ENCODE measurements at regions not wholly inside any gene's neighbourhood (a gene's known extent, or its start where the extent isn't known, plus 50 kb on each side); places are given as distances from the start of the nearest gene placed in this dataset.

- peak; percentile 23 for DNase-seq (ENCODE audit: low read depth)
- H3K4me3 ChIP-seq (ENCODE audit: low read depth, low read length) = no peak overlapping the region
These were observed 160.9 kb upstream of the FMN2 start for GRCh38 chr1:239930686-239931262.

DNA sequence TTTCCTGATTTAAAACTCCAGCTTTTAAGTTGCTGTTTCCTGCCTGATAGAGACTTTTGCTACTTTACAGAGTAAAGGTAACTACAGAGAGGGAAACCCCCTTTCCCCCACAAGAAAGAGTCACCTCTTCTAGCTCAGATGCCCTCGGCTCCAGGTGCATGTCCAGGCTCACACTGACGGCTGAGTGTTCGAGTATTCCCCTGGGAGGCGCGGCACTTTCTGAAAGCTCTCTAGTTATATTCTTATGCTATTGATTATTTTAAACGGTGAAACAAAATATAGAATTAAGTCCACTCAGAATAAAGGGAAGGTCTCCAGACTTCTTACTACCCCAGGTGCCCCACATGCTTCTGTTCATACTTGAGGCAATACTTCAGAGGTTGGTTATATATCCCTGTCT lies 160.3 kb upstream of the FMN2 start:
- no peak overlapping the region for H3K4me3 ChIP-seq (ENCODE audit: low read depth, low read length)
- DNase-seq (ENCODE audit: low read depth) = no peak

DNA sequence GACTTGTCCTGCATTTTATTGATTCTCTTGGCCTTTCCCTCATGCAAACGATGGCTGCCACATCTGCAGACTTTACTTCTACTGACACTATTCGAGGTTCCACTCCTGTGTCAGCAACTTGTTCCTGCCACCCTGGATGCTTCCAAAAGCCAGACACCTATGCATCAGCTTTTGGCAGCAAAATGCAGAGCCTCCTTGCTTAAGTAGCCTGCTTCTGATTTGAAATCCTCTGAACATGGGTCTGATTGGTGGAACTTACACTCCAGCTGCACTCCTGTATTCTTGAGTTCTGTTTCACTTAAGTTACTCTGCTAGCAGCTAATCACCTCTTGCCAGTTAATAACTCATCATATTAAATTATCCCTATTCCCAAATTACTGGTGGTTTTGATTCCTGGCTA lies 152.1 kb upstream of the FMN2 start:
- no peak for DNase-seq (ENCODE audit: low read depth)
- no peak overlapping the region for H3K4me3 ChIP-seq (ENCODE audit: low read depth, low read length)

DNA sequence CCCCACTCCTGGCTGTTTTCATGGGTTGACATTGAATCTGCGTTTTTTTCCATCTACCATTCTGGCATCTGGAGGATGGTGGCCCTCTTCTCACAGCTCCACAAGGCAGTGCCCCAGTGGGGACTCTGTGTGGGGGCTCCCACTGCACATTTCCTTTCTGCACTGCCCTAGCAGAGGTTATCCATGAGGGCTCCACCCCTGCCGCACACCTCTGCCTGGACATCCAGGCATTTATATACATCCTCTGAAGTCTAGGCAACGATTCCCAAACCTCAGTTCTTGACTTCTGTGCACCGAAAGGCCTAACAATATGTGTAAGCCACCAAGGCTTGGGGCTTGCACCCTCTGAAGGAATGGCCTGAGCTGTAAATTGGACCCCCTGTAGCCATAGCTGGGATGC lies 147.9 kb upstream of the FMN2 start:
- H3K4me3 ChIP-seq (ENCODE audit: low read depth, low read length) = no peak overlapping the region
- DNase-seq (ENCODE audit: low read depth) = no peak

GRCh38 chr1:239944666-239945065 lies 147.0 kb upstream of the FMN2 start:
- H3K4me3 ChIP-seq (ENCODE audit: low read depth, low read length) = no peak overlapping the region
- DNase-seq (ENCODE audit: low read depth) = no peak

DNA sequence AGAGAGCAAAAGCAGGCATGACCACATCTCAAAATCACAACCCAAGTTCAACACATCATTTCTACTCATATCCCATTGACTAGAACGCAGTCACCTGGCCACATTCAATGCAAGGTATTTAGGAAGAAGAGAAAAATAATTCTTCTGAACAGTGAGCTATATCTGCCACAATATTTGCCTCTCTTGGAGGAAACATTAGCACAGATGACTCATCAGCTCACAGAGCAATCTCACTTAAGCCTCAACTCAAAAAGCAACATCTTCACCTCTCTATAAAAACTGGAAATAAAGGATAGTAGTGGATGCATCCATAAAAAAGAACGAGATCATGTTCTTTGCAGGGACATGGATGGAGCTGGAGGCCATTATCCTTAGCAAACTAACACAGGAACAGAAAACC lies 143.9 kb upstream of the FMN2 start:
- DNase-seq (ENCODE audit: low read depth) = no peak

DNA sequence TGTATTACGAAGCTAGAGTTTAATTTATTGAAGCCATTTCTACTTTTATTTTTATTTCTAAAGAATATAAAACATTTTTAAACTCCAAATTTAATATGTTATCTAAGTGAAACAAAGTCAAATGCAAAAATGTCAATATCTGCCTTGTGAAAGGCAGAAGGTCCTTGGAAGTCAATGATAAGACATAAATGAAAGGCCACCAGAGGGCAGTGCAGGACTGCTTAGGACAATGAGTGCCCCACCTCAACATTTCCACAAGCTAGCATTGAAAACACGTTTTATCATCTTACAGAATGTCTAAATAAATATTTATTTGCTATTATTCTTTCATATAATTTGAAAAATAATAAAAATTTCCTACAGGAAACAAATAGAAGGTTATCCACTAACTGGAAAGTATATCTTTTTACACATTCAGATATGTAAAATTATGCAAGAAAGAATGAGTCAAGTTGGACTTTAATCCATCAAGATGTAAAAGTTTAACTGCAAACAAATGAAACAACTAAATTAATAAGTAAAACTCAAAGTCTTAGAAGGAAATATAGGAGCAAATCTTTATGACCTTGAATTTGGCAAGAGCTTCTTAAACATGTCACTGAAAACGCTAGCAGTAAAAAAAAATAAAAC lies 140.1 kb upstream of the FMN2 start:
- DNase-seq (ENCODE audit: low read depth) = peak; percentile 27
- no peak overlapping the region for H3K4me3 ChIP-seq (ENCODE audit: low read depth, low read length)

More for the DNA sequence above, 143.9 kb upstream of the FMN2 start:
- H3K4me3 ChIP-seq (ENCODE audit: low read depth, low read length) = no peak overlapping the region

GRCh38 chr1:239952348-239953308 lies 139.1 kb upstream of the FMN2 start:
- DNase-seq (ENCODE audit: low read depth) = no peak
- H3K4me3 ChIP-seq (ENCODE audit: low read depth, low read length) = no peak overlapping the region

DNA sequence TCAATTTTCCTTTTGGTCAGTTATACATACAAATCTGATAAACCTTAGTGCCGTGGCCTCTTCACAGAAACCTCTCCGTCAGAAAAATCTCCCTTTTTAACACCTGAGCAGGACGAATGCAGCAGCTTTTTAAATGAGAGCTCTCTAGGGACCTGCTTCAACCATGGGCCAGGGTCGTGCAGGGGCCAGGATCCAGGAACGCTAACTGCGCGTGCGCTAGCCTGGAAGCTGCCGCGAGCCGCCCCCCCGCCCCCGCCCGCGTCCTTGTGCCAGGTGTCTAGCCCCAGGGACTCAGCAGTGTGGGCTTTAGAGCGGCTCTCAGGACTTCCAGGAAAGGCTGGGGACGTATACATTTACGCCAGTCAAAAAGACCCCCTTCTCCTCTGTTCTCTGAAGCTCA lies 136.8 kb upstream of the FMN2 start:
- DNase-seq (ENCODE audit: low read depth) = no peak
- no peak overlapping the region for H3K4me3 ChIP-seq (ENCODE audit: low read depth, low read length)

GRCh38 chr1:239955431-239955830 lies 136.3 kb upstream of the FMN2 start:
- DNase-seq (ENCODE audit: low read depth) = no peak
- no peak overlapping the region for H3K4me3 ChIP-seq (ENCODE audit: low read depth, low read length)

DNA sequence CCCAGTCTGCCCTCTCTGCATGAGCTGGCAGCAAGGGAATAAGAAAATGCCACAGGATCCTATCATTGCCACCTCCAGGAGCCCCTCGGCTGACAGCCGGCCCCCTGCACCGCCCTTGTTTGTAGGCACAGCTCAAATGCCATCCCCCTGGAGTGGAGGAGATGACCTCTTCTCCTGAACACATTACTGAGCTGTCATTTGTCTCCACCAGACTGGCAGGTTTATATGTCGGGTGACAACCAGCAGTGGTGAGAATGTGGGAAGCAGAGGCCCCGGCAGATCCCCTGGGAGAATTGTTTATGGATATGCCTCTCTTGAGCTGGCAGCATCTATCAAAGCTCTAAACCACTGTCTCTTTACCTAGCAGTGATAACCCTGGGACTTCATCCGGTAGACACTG lies 135.4 kb upstream of the FMN2 start:
- DNase-seq (ENCODE audit: low read depth) = no peak
- H3K4me3 ChIP-seq (ENCODE audit: low read depth, low read length) = no peak overlapping the region

DNA sequence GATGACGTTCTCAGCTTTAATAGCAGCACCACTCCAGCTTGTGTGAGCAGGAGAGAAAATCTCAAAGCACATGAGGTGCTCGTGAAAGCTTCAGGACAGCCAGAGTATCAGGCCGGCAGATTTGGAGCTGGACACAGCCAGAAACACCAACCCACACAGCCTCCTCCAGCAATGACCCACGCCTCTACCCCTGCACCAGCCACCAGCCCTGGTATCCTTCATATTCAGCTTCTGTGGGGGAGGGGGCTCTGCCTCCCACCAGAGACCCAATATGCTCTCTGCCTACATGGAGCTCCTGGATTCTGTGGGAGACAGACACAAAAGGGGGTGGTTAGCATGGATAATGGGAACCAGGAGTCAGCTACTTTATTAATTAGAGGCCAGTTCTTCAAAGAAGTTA lies 133.6 kb upstream of the FMN2 start:
- no peak overlapping the region for H3K4me3 ChIP-seq (ENCODE audit: low read depth, low read length)
- DNase-seq (ENCODE audit: low read depth) = no peak

- no peak for DNase-seq (ENCODE audit: low read depth)
- no peak overlapping the region for H3K4me3 ChIP-seq (ENCODE audit: low read depth, low read length)
These were observed 131.3 kb upstream of the FMN2 start for GRCh38 chr1:239960366-239960765.

GRCh38 chr1:239963856-239964255 lies 127.8 kb upstream of the FMN2 start:
- DNase-seq (ENCODE audit: low read depth) = no peak
- no peak overlapping the region for H3K4me3 ChIP-seq (ENCODE audit: low read depth, low read length)

DNA sequence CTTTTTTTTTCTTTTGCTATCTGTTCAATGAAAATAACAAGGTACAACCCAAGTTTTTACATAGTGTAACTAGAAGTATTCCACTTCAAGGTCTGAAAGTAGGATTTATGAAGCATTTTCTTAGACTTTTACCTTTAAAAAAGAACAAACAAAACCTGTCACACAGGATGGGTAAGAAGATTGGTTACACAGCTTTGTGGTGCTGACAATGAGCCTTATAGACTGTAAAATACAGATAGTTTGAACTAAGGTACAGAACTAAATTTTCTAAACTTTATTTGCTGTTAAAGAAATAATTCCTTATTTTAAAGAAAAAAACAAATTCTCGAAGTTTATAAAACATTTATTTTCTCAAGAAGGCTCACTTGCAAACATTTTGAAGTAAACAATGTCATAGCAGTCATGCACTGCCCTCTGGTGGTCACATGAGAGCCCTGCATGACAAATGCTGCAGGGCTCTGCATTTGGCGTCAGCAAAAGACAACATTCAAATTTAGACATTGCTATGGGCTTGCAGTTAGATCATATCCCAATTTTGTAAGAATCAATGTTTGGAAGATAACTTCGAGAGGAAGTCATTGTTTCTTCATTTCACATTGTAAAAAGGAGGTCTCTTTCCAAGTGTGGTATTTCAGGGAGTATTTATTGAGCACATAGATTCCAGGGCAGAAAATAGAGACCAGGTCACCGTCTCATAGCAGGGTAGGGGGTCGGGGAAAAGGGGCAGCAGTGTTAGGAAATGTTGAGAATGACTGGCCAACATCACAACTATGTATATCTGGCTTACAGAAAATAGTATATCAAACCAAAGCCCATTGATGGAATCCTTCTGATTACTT lies 115.3 kb upstream of the FMN2 start:
- DNase-seq (ENCODE audit: low read depth) = peak; percentile 12
- H3K4me3 ChIP-seq (ENCODE audit: low read depth, low read length) = no peak overlapping the region

DNA sequence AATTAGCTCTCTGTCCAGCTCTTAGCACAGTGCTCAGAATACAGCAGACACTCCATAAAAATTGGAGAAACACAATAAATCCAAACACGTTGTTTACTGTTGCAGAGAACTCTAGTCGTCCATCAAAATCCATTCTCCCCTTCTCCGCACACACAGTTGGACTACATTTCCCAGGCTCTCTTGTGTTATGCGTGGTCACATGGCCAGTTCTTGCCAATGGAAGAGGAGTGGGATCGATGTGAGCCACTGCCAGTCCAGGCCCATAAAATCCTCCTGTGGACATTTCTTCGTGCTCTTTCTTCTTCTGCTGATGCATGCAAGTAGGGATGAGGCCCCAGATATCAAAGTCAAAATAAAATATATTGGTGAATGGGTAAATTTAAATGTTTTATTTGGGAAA lies 114.3 kb upstream of the FMN2 start:
- no peak for DNase-seq (ENCODE audit: low read depth)
- H3K4me3 ChIP-seq (ENCODE audit: low read depth, low read length) = no peak overlapping the region

DNA sequence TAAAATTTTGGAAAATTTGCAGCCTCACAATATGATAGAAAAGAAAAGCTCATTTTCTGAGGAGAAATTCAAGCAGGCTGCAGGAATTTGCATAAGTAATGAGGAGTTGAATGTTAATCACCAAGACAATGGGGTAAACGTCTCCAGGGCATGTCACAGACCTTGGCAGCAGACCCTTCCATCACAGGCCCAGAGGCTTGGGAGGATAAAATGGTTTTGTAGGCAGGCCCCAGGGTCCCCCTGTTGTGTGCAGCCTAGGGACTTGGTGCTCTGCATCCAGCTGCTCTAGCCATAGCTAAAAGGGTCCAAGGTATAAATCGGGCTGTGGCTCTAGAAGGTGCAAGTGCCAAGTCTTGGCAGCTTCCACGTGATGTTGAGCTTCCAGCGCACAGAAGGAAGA lies 112.2 kb upstream of the FMN2 start:
- H3K4me3 ChIP-seq (ENCODE audit: low read depth, low read length) = no peak overlapping the region
- DNase-seq (ENCODE audit: low read depth) = no peak

DNA sequence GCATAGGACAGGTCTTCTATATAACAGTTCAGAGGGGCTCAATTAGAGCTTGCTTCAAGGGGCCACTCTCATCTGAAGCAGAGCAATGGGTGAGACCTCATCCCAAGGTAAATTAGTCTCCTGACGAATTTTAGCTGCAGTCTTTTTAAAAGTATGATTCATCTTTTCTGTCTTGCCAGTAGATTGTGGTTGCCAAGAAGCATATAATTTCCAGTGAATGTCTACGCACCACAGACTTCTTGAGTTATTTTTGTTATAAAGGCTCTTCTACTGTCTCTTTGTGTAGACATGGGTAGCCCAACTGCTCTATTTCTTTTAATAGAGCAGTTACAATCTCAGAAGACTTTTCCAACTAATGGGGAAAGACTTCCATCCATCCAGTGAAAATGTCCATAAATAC lies 108.9 kb upstream of the FMN2 start:
- no peak for DNase-seq (ENCODE audit: low read depth)
- H3K4me3 ChIP-seq (ENCODE audit: low read depth, low read length) = no peak overlapping the region

- no peak for DNase-seq (ENCODE audit: low read depth)
- no peak overlapping the region for H3K4me3 ChIP-seq (ENCODE audit: low read depth, low read length)
These were observed 106.6 kb upstream of the FMN2 start for GRCh38 chr1:239985044-239985443.
